Activated CD4-positive, CD25-positive, alpha-beta regulatory T cell (primary cell): ENCODE measurements at regions not wholly inside any gene's neighbourhood (a gene's known extent, or its start where the extent isn't known, plus 50 kb on each side); places are given as distances from the start of the nearest gene placed in this dataset.
"Not testable (repeated sequence)": the region's sequence is repeated elsewhere in the genome, so short reads cannot be mapped to it uniquely, and the experiment has no call there.

ENCODE experiments used
- DNase-seq, 4 experiments: peaks; one replicate each; lab custom pipeline; 2025; lab: John Stamatoyannopoulos, UW

GRCh38 chr1:147062956-147063355 is 109.3 kb downstream of the PRKAB2 start:
- DNase-seq = no peak

- DNase-seq = not testable (repeated sequence)
These were observed 110.4 kb downstream of the PRKAB2 start for GRCh38 chr1:147061880-147062279.

GRCh38 chr1:147053269-147053668 is 115.1 kb downstream of the NBPF12 start:
- no peak for DNase-seq

- no peak for DNase-seq
These were observed 114.6 kb downstream of the NBPF12 start for GRCh38 chr1:147052677-147053076.

DNA sequence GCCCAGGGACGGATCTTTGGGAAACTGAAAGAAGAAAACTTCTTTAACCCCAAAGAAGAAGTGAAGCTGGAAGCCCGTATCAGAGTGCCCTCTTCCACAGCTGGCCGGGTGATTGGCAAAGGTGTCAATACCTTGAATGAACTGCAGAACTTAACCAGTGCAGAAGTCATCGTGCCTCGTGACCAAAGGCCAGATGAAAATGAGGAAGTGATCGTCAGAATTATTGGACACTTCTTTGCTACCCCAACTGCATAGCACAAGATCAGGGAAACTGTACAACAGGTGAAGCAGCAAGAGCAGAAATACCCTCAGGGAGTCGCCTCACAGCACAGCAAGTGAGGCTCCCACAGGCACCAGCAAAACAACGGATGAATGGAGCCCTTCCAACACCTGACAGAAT is 114.0 kb downstream of the NBPF12 start:
- DNase-seq = no peak

DNA sequence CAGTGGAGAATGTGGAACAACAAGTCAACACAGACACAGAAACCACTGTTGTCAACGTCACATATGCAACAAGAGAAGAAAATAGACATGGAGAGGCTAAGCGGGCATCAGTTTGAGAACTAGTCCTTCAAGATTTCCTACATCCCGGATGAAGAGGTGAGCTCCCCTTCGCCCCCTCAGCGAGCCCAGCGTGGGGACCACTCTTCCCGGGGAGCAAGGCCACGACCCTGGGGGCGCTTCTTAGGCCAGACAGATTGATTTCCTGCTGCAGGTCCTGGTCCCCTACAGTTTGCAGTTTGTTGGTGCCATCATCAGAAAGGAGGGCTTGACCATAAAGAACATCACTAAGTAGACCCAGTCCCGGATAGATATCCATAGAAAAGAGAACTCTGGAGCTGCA is 113.0 kb downstream of the NBPF12 start:
- no peak for DNase-seq

- no peak for DNase-seq
These were observed 112.5 kb downstream of the NBPF12 start for GRCh38 chr1:147050654-147051053.

DNA sequence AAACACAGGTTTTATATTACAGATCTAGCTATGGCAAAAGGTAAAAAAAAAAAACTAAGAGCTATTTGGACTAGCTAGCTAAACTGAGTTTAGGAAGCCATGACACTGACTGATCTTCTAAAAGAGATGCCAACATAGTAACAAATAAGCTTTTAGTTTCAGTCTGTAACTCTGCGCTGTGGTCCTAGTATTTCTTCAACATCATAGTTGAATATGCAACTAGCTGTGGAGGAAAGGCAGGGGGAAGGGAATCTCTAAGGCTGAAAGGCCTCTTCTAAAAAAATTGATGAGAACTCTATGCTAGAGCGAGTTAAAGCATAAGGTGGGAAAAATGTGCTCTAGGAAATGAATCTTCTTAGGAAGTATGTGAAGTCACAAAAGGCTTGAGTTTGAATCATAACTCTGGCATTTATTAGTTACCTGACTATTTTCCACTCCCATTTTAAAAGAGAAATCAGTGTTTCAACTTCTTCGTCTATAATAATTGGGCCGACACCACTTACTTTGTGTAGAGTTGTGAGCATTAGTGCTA is 108.8 kb downstream of the NBPF12 start:
- DNase-seq = not testable (repeated sequence)

GRCh38 chr1:147046189-147046862 is 108.2 kb downstream of the NBPF12 start:
- DNase-seq = no peak
